Stimulated activated CD4-positive, alpha-beta T cell treated with anti-CD3 and anti-CD28 coated beads, Interleukin-12 subunit alpha, Interleukin-12 subunit beta, amount 100 ng/mL, for 48 hours (primary cell): ENCODE measurements at regions not wholly inside any gene's neighbourhood (a gene's known extent, or its start where the extent isn't known, plus 50 kb on each side); places are given as distances from the start of the nearest gene placed in this dataset.

Experiments used
- DNase-seq, 3 donors: peaks; one replicate each; pipeline ENCODE4 v3.0.0-alpha.2; 2020; ENCODE audit warnings: low read depth in 2 of 3, low spot score in 1 of 3

- no peak for DNase-seq
Observed at GRCh38 chr2:8019934-8020333, 661.9 kb upstream of the ID2 start.

- DNase-seq, result no peak
Observed at GRCh38 chr2:8021921-8022320, 659.9 kb upstream of the ID2 start.

GRCh38 chr2:8022908-8023640 lies 658.8 kb upstream of the ID2 start:
- no peak for DNase-seq

GRCh38 chr2:8024506-8024905 lies 657.4 kb upstream of the ID2 start:
- DNase-seq, result no peak

- DNase-seq, result no peak
Observed at GRCh38 chr2:8026381-8026780, 655.5 kb upstream of the ID2 start.

- DNase-seq, result no peak
Observed at GRCh38 chr2:8027387-8027786, 654.5 kb upstream of the ID2 start.

- DNase-seq, result no peak
Observed at GRCh38 chr2:8028036-8028435, 653.8 kb upstream of the ID2 start.

GRCh38 chr2:8028436-8028835 lies 653.4 kb upstream of the ID2 start:
- no peak for DNase-seq

GRCh38 chr2:8028981-8029380 lies 652.9 kb upstream of the ID2 start:
- DNase-seq, result no peak

- DNase-seq, result no peak
Observed at GRCh38 chr2:8030573-8031303, 651.1 kb upstream of the ID2 start.

- no peak for DNase-seq
Observed at GRCh38 chr2:8031370-8031769, 650.5 kb upstream of the ID2 start.

- no peak for DNase-seq
Observed at GRCh38 chr2:8033546-8034096, 648.2 kb upstream of the ID2 start.

- DNase-seq, result no peak
Observed at GRCh38 chr2:8036366-8036765, 645.5 kb upstream of the ID2 start.

GRCh38 chr2:8039732-8040131 lies 642.1 kb upstream of the ID2 start:
- DNase-seq, result no peak

- DNase-seq, result no peak
Observed at GRCh38 chr2:8043295-8043694, 638.6 kb upstream of the ID2 start.

GRCh38 chr2:8044046-8044594 lies 637.7 kb upstream of the ID2 start:
- DNase-seq, result no peak

- DNase-seq, result no peak
Observed at GRCh38 chr2:8045081-8045614, 636.7 kb upstream of the ID2 start.

GRCh38 chr2:8046849-8047248 lies 635.0 kb upstream of the ID2 start:
- DNase-seq, result no peak

- no peak for DNase-seq
Observed at GRCh38 chr2:8049176-8049575, 632.7 kb upstream of the ID2 start.

GRCh38 chr2:8049851-8050571 lies 631.8 kb upstream of the ID2 start:
- DNase-seq, result peak; percentile 46 to 74 (median 54)

- DNase-seq, result no peak
Observed at GRCh38 chr2:8053216-8053615, 628.6 kb upstream of the ID2 start.
